GM20431 (cell line): ENCODE measurements at regions not wholly inside any gene's neighbourhood (a gene's known extent, or its start where the extent isn't known, plus 50 kb on each side); places are given as distances from the start of the nearest gene placed in this dataset.
"Not testable (repeated sequence)": the region's sequence is repeated elsewhere in the genome, so short reads cannot be mapped to it uniquely, and the experiment has no call there.

Source experiments
- in situ Hi-C: fragments of 300-500 bp; cut with MseI, MboI; formaldehyde crosslinking; loops from one replicate; pipeline ENCODE4 v1.15.0; 2020; ENCODE audit warnings: low sequenced_read_pairs; ENCODE audit not compliant: unreplicated experiment

- in situ Hi-C loops, result no loop called here
Observed at GRCh38 chr12:108425238-108425795, 86.2 kb upstream of the CMKLR1 start.

GRCh38 chr12:108424816-108425215, 85.7 kb upstream of the CMKLR1 start:
- in situ Hi-C loops, result no loop called here

GRCh38 chr12:108424026-108424425, 84.9 kb upstream of the CMKLR1 start:
- in situ Hi-C loops, result no loop called here

GRCh38 chr12:108423486-108423885, 84.4 kb upstream of the CMKLR1 start:
- in situ Hi-C loops, result no loop called here

- in situ Hi-C loops, result not testable (repeated sequence)
Observed at GRCh38 chr12:108421082-108421481, 82.0 kb upstream of the CMKLR1 start.

- in situ Hi-C loops, result not testable (repeated sequence)
Observed at GRCh38 chr12:108420421-108420820, 81.3 kb upstream of the CMKLR1 start.

- in situ Hi-C loops, result no loop called here
Observed at GRCh38 chr12:108419949-108420348, 80.8 kb upstream of the CMKLR1 start.

GRCh38 chr12:108418164-108418890, 79.2 kb upstream of the CMKLR1 start:
- in situ Hi-C loops, result no loop called here

GRCh38 chr12:108414021-108414420, 74.9 kb upstream of the CMKLR1 start:
- in situ Hi-C loops, result no loop called here

GRCh38 chr12:108410689-108411088, 71.6 kb upstream of the CMKLR1 start:
- in situ Hi-C loops, result no loop called here

GRCh38 chr12:108409481-108409880, 70.4 kb upstream of the CMKLR1 start:
- in situ Hi-C loops, result no loop called here

- in situ Hi-C loops, result no loop called here
Observed at GRCh38 chr12:108403952-108404351, 64.8 kb upstream of the CMKLR1 start.

GRCh38 chr12:108401964-108402363, 62.9 kb upstream of the CMKLR1 start:
- in situ Hi-C loops, result no loop called here

- in situ Hi-C loops, result no loop called here
Observed at GRCh38 chr12:108400900-108401480, 61.9 kb upstream of the CMKLR1 start.

- in situ Hi-C loops, result no loop called here
Observed at GRCh38 chr12:108400481-108400880, 61.4 kb upstream of the CMKLR1 start.

- in situ Hi-C loops, result no loop called here
Observed at GRCh38 chr12:108400056-108400455, 60.9 kb upstream of the CMKLR1 start.

GRCh38 chr12:108399514-108399913, 60.4 kb upstream of the CMKLR1 start:
- in situ Hi-C loops, result no loop called here

GRCh38 chr12:108394196-108394595, 55.1 kb upstream of the CMKLR1 start:
- in situ Hi-C loops, result no loop called here

GRCh38 chr12:108392284-108392683, 53.2 kb upstream of the CMKLR1 start:
- in situ Hi-C loops, result no loop called here

GRCh38 chr12:108390495-108391203, 51.5 kb upstream of the CMKLR1 start:
- in situ Hi-C loops, result no loop called here

- in situ Hi-C loops, result no loop called here
Observed at GRCh38 chr12:108389544-108389943, 50.4 kb upstream of the CMKLR1 start.
